ENCODE measurements at regions not wholly inside any gene's neighbourhood (a gene's known extent, or its start where the extent isn't known, plus 50 kb on each side); places are given as distances from the start of the nearest gene placed in this dataset.

GRCh38 chr17:77740481-77740880 lies 218.0 kb upstream of the TNRC6C start:
- Mint-ChIP-seq H3K9me3 (no peaks in the 10 kb centered on the region), H3K4me3 (no peak overlapping the region), H3K4me1 (ENCODE audit: low read depth) (no peaks in the 10 kb centered on the region), H3K27ac (no peak overlapping the region), H3K27me3 (ENCODE audit: low read depth) (no peaks in the 10 kb centered on the region), H3K36me3 (ENCODE audit: low read depth) (no peaks in the 10 kb centered on the region)
- CTCF ChIA-PET: interaction anchor here (0.8 to 1.4 kb wide), 7 partner anchors 94 to 272 kb away, joined by 3 to 6 read pairs (median 3); no protein-coding TSS in a partner anchor
- intact Hi-C loops (cut with micrococcal nuclease): loop anchor here (2.0 kb wide), 1 partner anchor 340 kb away; no protein-coding TSS in a partner anchor
- DNase-seq: no peak

GRCh38 chr17:77741109-77741508 lies 217.4 kb upstream of the TNRC6C start:
- no peaks in the 10 kb centered on the region for H3K36me3 Mint-ChIP-seq (ENCODE audit: low read depth)
- H3K27me3 Mint-ChIP-seq (ENCODE audit: low read depth): no peaks in the 10 kb centered on the region
- H3K4me3 Mint-ChIP-seq: no peak overlapping the region
- intact Hi-C loops (cut with micrococcal nuclease): loop anchor here (1.0 to 2.0 kb wide), 2 partner anchors 199 to 340 kb away; no protein-coding TSS in a partner anchor
- no peaks in the 10 kb centered on the region for H3K4me1 Mint-ChIP-seq (ENCODE audit: low read depth)
- CTCF ChIA-PET: interaction anchor here (0.5 to 1.4 kb wide), 7 partner anchors 14 to 272 kb away, joined by 3 to 6 read pairs (median 3); no protein-coding TSS in a partner anchor
- no peak overlapping the region for H3K27ac Mint-ChIP-seq
- H3K9me3 Mint-ChIP-seq: no peaks in the 10 kb centered on the region
- DNase-seq: peak; percentile 83

GRCh38 chr17:77742579-77742978 lies 215.9 kb upstream of the TNRC6C start:
- no peak for DNase-seq
- Mint-ChIP-seq H3K36me3 (ENCODE audit: low read depth) (no peaks in the 10 kb centered on the region), H3K27me3 (ENCODE audit: low read depth) (no peaks in the 10 kb centered on the region), H3K4me1 (ENCODE audit: low read depth) (no peaks in the 10 kb centered on the region), H3K27ac (no peak overlapping the region), H3K9me3 (no peaks in the 10 kb centered on the region), H3K4me3 (no peak overlapping the region)
- intact Hi-C loops (cut with micrococcal nuclease): no loop called here
- CTCF ChIA-PET: no interaction called here

GRCh38 chr17:77744066-77744988 lies 214.2 kb upstream of the TNRC6C start:
- Mint-ChIP-seq H3K36me3 (ENCODE audit: low read depth) (no peaks in the 10 kb centered on the region), H3K4me1 (ENCODE audit: low read depth) (no peaks in the 10 kb centered on the region), H3K27me3 (ENCODE audit: low read depth) (no peaks in the 10 kb centered on the region), H3K9me3 (no peaks in the 10 kb centered on the region), H3K27ac (no peak overlapping the region), H3K4me3 (no peak overlapping the region)
- CTCF ChIA-PET: no interaction called here
- DNase-seq: no peak
- intact Hi-C loops (cut with micrococcal nuclease): no loop called here

GRCh38 chr17:77745702-77746101 lies 212.8 kb upstream of the TNRC6C start:
- Mint-ChIP-seq H3K4me1 (ENCODE audit: low read depth) (no peaks in the 10 kb centered on the region), H3K36me3 (ENCODE audit: low read depth) (no peaks in the 10 kb centered on the region), H3K9me3 (no peaks in the 10 kb centered on the region), H3K27ac (no peak overlapping the region), H3K27me3 (ENCODE audit: low read depth) (no peaks in the 10 kb centered on the region), H3K4me3 (no peak overlapping the region)
- no peak for DNase-seq
- intact Hi-C loops (cut with micrococcal nuclease): no loop called here
- CTCF ChIA-PET: interaction anchor here (1.2 kb wide), 1 partner anchor 267 kb away, joined by 4 read pairs; no protein-coding TSS in a partner anchor

- H3K4me3 Mint-ChIP-seq: no peak overlapping the region
- H3K9me3 Mint-ChIP-seq: no peaks in the 10 kb centered on the region
- H3K27ac Mint-ChIP-seq: no peak overlapping the region
- CTCF ChIA-PET: interaction anchor here (1.2 kb wide), 1 partner anchor 267 kb away, joined by 4 read pairs; no protein-coding TSS in a partner anchor
- H3K4me1 Mint-ChIP-seq (ENCODE audit: low read depth): no peaks in the 10 kb centered on the region
- intact Hi-C loops (cut with micrococcal nuclease): no loop called here
- H3K36me3 Mint-ChIP-seq (ENCODE audit: low read depth): no peaks in the 10 kb centered on the region
- DNase-seq: no peak
- no peaks in the 10 kb centered on the region for H3K27me3 Mint-ChIP-seq (ENCODE audit: low read depth)
Observed at GRCh38 chr17:77746393-77746792, 212.1 kb upstream of the TNRC6C start.

GRCh38 chr17:77746896-77747554 lies 211.5 kb upstream of the TNRC6C start:
- Mint-ChIP-seq H3K27ac (no peak overlapping the region), H3K4me1 (ENCODE audit: low read depth) (no peaks in the 10 kb centered on the region), H3K9me3 (no peaks in the 10 kb centered on the region), H3K4me3 (no peak overlapping the region), H3K27me3 (ENCODE audit: low read depth) (no peaks in the 10 kb centered on the region), H3K36me3 (ENCODE audit: low read depth) (no peaks in the 10 kb centered on the region)
- no peak for DNase-seq
- intact Hi-C loops (cut with micrococcal nuclease): no loop called here
- CTCF ChIA-PET: interaction anchor here (1.2 kb wide), 1 partner anchor 266 kb away, joined by 4 read pairs; no protein-coding TSS in a partner anchor

GRCh38 chr17:77748436-77748835 lies 210.1 kb upstream of the TNRC6C start:
- CTCF ChIA-PET: no interaction called here
- Mint-ChIP-seq H3K36me3 (ENCODE audit: low read depth) (no peaks in the 10 kb centered on the region), H3K4me3 (no peak overlapping the region), H3K27me3 (ENCODE audit: low read depth) (no peaks in the 10 kb centered on the region), H3K9me3 (no peaks in the 10 kb centered on the region), H3K4me1 (ENCODE audit: low read depth) (no peaks in the 10 kb centered on the region), H3K27ac (no peak overlapping the region)
- intact Hi-C loops (cut with micrococcal nuclease): no loop called here
- DNase-seq: no peak

- CTCF ChIA-PET: no interaction called here
Observed at GRCh38 chr17:77749321-77749751, 209.2 kb upstream of the TNRC6C start.

GRCh38 chr17:77749989-77750388 lies 208.5 kb upstream of the TNRC6C start:
- Mint-ChIP-seq H3K27ac (no peak overlapping the region), H3K36me3 (ENCODE audit: low read depth) (no peaks in the 10 kb centered on the region), H3K4me1 (ENCODE audit: low read depth) (no peaks in the 10 kb centered on the region), H3K9me3 (no peaks in the 10 kb centered on the region), H3K4me3 (no peak overlapping the region), H3K27me3 (ENCODE audit: low read depth) (no peaks in the 10 kb centered on the region)
- no peak for DNase-seq
- CTCF ChIA-PET: no interaction called here
- intact Hi-C loops (cut with micrococcal nuclease): no loop called here

More at GRCh38 chr17:77749321-77749751, 209.2 kb upstream of the TNRC6C start:
- intact Hi-C loops (cut with micrococcal nuclease): no loop called here
- Mint-ChIP-seq H3K4me1 (ENCODE audit: low read depth) (no peaks in the 10 kb centered on the region), H3K9me3 (no peaks in the 10 kb centered on the region), H3K4me3 (no peak overlapping the region), H3K36me3 (ENCODE audit: low read depth) (no peaks in the 10 kb centered on the region), H3K27me3 (ENCODE audit: low read depth) (no peaks in the 10 kb centered on the region), H3K27ac (no peak overlapping the region)
- DNase-seq: no peak

- Mint-ChIP-seq H3K27ac (no peak overlapping the region), H3K4me3 (no peak overlapping the region), H3K9me3 (no peaks in the 10 kb centered on the region), H3K27me3 (ENCODE audit: low read depth) (no peaks in the 10 kb centered on the region), H3K36me3 (ENCODE audit: low read depth) (no peaks in the 10 kb centered on the region), H3K4me1 (ENCODE audit: low read depth) (no peaks in the 10 kb centered on the region)
- DNase-seq: no peak
- CTCF ChIA-PET: no interaction called here
- intact Hi-C loops (cut with micrococcal nuclease): no loop called here
Observed at GRCh38 chr17:77750427-77751043, 208.0 kb upstream of the TNRC6C start.

GRCh38 chr17:77753246-77753645 lies 205.3 kb upstream of the TNRC6C start:
- Mint-ChIP-seq H3K27ac (no peak overlapping the region), H3K4me1 (ENCODE audit: low read depth) (no peaks in the 10 kb centered on the region), H3K4me3 (no peak overlapping the region), H3K27me3 (ENCODE audit: low read depth) (no peaks in the 10 kb centered on the region), H3K36me3 (ENCODE audit: low read depth) (no peaks in the 10 kb centered on the region), H3K9me3 (no peaks in the 10 kb centered on the region)
- intact Hi-C loops (cut with micrococcal nuclease): no loop called here
- CTCF ChIA-PET: no interaction called here
- DNase-seq: no peak

Data from activated naive CD4-positive, alpha-beta T cell treated with anti-CD3 and anti-CD28 coated beads for 36 hours (primary cell).